ENCODE measurements at regions not wholly inside any gene's neighbourhood (a gene's known extent, or its start where the extent isn't known, plus 50 kb on each side); places are given as distances from the start of the nearest gene placed in this dataset.
A peak's percentile ranks its signal among the peaks of the same experiment; 100 is the strongest.
"Not testable (repeated sequence)": the region's sequence is repeated elsewhere in the genome, so short reads cannot be mapped to it uniquely, and the experiment has no call there.

- no peak for DNase-seq
Observed at GRCh38 chr16:86243571-86244154, 266.7 kb upstream of the FOXF1 start.

GRCh38 chr16:86244158-86244557, 266.2 kb upstream of the FOXF1 start:
- no peak for DNase-seq

GRCh38 chr16:86244936-86245335, 265.4 kb upstream of the FOXF1 start:
- DNase-seq = no peak

- DNase-seq = no peak
Observed at GRCh38 chr16:86245351-86245750, 265.0 kb upstream of the FOXF1 start.

GRCh38 chr16:86245895-86246294, 264.4 kb upstream of the FOXF1 start:
- DNase-seq = no peak

- no peak for DNase-seq
Observed at GRCh38 chr16:86248310-86248905, 261.9 kb upstream of the FOXF1 start.

- no peak for DNase-seq
Observed at GRCh38 chr16:86249631-86250030, 260.7 kb upstream of the FOXF1 start.

GRCh38 chr16:86251682-86252081, 258.6 kb upstream of the FOXF1 start:
- no peak for DNase-seq

- DNase-seq = peak; percentile 22
Observed at GRCh38 chr16:86252596-86252995, 257.7 kb upstream of the FOXF1 start.

- DNase-seq = no peak
Observed at GRCh38 chr16:86255966-86256365, 254.4 kb upstream of the FOXF1 start.

GRCh38 chr16:86256995-86257394, 253.3 kb upstream of the FOXF1 start:
- DNase-seq = peak; percentile 4

GRCh38 chr16:86257546-86257945, 252.8 kb upstream of the FOXF1 start:
- no peak for DNase-seq

GRCh38 chr16:86258713-86259112, 251.6 kb upstream of the FOXF1 start:
- DNase-seq = no peak

GRCh38 chr16:86259499-86259898, 250.8 kb upstream of the FOXF1 start:
- DNase-seq = no peak

- DNase-seq = peak; percentile 19
Observed at GRCh38 chr16:86261379-86261778, 248.9 kb upstream of the FOXF1 start.

- not testable (repeated sequence) for DNase-seq
Observed at GRCh38 chr16:86267657-86268056, 242.7 kb upstream of the FOXF1 start.

- DNase-seq = no peak
Observed at GRCh38 chr16:86270696-86271095, 239.6 kb upstream of the FOXF1 start.

- no peak for DNase-seq
Observed at GRCh38 chr16:86272744-86273143, 237.6 kb upstream of the FOXF1 start.

- DNase-seq = no peak
Observed at GRCh38 chr16:86277221-86277620, 233.1 kb upstream of the FOXF1 start.

GRCh38 chr16:86277859-86278258, 232.5 kb upstream of the FOXF1 start:
- DNase-seq = not testable (repeated sequence)

GRCh38 chr16:86281421-86281820, 228.9 kb upstream of the FOXF1 start:
- no peak for DNase-seq

- DNase-seq = no peak
Observed at GRCh38 chr16:86283944-86284343, 226.4 kb upstream of the FOXF1 start.

- no peak for DNase-seq
Observed at GRCh38 chr16:86285421-86285820, 224.9 kb upstream of the FOXF1 start.

- DNase-seq = no peak
Observed at GRCh38 chr16:86285938-86286921, 224.1 kb upstream of the FOXF1 start.

Data from fibroblast of skin of right biceps (primary cell).